HG03097 (cell line): ENCODE measurements at regions not wholly inside any gene's neighbourhood (a gene's known extent, or its start where the extent isn't known, plus 50 kb on each side); places are given as distances from the start of the nearest gene placed in this dataset.

ENCODE experiments used
- ATAC-seq: cut with Tn5 transposase; IDR thresholded peaks from one replicate; pipeline ENCODE4 v1.9.1; 2021; ENCODE audit not compliant: unreplicated experiment, low FRiP score

DNA sequence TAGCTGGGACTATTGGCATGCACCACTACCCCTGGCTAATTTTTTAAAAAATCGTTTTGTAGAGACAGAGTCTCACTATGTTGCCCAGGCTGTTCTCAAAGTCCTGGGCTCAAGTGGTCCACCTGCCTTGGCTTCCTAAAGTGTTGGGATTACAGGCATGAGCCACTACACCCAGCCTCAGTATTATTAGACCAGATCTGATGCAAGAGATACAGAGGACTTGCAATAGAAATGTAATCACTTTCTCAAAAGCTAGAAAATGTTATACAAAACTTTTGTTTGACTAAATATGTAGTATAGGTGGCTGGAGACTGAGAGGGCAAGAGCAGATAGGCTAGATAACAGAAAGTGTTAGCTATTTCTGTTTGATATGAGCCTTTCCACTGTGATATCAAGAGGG lies 531.9 kb downstream of the SOX2 start:
- no peak for ATAC-seq

- no peak for ATAC-seq
Observed at GRCh38 chr3:182244222-182244971, 532.7 kb downstream of the SOX2 start.

- ATAC-seq: no peak
Observed at GRCh38 chr3:182245059-182245458, 533.3 kb downstream of the SOX2 start.

DNA sequence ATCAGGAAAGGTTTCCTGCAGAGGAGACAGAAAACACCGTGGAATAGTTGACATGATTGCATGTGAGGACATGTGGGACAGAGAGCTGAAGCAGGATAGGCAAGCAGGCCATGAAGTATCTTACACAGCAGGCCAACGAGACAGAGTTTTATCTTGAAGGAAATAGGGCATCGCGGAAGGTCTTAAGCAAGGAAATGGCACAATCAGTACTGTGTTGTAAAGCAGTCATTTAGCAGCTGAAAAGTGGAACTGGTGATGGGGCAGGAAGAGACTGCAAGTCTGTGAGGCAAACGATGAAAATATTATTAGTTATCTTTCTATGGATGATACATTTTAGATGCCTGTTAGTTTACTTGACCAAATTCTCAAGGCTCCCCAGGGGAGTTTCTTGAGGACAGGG lies 535.1 kb downstream of the SOX2 start:
- ATAC-seq: no peak

DNA sequence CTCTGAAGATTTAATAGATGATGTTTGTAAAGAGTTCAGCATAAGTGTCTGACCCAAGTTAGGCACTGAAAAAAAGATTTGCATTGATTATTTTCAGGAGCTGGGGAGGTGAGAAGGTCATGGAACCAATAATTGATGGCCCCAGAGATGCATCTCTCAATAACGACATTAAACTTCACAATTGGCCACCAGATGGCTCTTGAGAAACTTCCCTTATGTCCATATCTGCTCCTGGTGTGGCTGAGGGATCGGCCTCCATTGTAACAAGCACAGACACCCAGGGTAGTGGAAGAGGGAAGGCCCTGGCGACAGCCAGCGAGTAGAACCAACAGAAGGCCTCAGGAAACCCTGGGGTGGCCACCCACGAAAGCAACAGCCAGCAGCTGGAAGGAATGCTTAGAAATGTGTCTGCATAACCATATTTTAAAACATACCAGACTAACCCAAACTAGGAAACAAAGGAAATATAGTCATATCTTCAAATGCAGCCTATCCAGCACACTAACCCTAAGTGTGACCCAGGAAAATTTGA lies 536.7 kb downstream of the SOX2 start:
- no peak for ATAC-seq

DNA sequence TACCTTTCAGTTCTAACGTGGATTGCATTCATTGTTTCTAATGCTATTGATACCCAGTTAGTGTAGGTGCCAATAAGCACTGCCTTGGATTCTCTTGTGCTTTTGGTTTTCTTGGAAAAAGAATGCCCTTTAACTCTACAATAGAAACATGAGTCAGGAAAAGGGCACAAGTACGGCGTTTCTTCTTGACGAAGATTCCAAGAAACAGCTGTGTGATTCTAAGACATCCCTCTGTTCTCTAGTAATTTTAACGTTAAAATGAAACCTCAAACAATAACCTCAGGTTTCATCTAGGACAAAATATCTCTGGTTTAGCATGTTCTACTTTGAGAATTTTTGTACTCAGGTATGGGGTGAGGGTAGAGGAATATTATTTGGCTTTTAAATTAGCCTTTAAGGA lies 540.5 kb upstream of the ATP11B start:
- ATAC-seq: no peak

DNA sequence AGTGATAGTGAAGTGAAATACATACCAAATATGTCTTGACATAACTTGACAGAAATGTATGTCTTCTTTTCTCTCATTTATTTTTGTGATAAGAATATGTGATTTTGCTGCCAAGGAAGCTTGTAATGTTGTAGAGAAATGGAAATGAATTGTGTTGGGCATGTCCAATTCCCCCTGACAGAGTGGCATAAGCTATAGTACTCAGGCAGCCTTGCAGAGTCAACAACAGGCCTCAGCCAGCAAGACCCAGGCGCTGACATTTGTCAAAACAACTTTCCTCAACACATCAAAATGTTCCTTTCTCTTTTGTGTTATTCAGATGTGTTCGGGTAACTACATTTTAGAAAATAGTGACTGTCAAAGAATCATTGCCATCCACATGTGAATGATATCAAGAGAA lies 538.1 kb upstream of the ATP11B start:
- ATAC-seq: no peak

- ATAC-seq: no peak
Observed at GRCh38 chr3:182257361-182257760, 535.9 kb upstream of the ATP11B start.

DNA sequence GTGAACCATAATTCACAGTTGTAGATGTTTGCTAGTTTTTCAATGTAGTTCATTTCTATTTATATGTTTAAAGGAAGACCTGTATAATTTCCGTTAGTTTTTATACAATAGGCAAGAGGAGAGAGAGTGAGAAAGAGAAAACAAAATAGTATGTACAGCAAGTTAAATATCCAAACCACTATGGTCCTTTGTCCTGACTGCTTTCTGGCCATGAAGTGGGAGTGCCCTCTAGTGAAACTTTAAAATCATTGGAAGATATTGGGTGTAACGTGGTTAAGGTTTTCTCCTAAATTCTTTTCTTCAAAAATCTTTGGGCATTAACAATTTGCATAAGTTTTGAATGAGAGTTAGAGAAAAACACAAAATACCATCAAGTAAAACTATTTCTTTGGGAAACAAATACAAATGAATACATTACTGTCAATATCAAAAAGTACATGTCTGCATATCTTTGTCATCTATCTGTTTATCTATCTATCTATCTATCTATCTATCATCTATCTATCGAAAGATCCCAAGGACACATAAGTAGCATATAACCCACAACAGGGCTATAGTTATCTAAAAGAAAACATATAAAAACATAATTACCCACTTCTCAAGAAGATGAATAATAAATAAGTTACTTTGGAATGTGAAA lies 534.6 kb upstream of the ATP11B start:
- ATAC-seq: no peak

GRCh38 chr3:182259579-182259978 lies 533.7 kb upstream of the ATP11B start:
- ATAC-seq: no peak

GRCh38 chr3:182261041-182261440 lies 532.3 kb upstream of the ATP11B start:
- ATAC-seq: no peak

DNA sequence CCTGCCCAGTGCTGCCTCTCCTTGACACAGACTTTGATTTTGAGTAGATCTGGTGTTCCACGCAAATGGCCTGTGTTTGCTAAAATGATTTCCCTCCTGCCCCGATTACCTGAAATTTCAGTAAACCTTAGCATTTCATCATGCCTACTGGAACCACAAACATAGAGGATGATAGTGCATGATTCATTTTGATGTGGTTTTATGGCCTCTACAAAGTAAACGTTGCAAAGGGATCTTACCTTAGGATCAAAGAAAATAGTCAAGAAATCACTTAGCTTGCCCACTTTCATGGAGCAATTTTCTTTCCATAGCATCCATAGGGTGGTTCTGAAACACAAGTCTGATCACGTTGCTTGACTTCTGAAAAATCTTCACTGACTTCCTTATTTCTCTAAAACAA lies 524.6 kb upstream of the ATP11B start:
- ATAC-seq: no peak

- ATAC-seq: no peak
Observed at GRCh38 chr3:182276512-182276911, 516.8 kb upstream of the ATP11B start.

DNA sequence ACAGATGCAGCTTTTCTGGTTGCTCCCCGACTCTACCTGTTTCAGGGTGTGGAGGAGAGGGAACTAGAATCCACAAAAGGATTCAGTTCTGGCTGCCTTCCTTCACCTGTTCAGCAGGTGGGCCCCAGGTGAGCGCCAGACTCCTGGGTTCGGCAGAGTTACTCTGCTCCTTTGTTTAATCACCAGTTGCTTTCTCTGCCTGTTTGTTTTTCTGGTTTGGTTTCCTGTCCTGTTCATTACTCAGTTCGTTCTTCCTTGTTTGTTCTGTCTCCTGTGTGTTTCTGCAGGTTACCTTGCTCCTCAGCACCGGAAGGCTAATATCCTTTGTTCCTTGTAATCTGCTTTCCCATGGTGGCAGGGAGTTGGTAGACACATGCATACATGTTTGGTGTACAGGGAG lies 508.5 kb upstream of the ATP11B start:
- no peak for ATAC-seq

DNA sequence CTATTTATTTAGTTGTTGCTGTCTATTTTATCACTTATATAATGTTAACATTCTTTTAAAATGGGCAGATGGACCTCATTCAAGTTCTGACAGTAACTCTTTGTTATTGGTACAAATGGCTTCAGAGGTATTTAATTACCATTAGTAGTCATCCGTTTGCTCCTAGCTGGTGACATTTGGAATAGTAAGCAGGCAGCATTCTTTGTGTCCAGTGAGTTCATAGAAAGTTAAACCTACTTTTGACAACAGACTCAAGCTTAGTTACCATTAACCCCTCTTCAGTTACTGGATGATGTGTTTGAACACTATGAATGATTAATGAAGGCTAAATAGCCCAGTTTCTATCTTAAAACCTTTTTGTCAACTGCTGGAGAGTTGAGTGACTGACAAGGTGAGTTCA lies 500.7 kb upstream of the ATP11B start:
- ATAC-seq: no peak

- ATAC-seq: no peak
Observed at GRCh38 chr3:182294256-182294655, 499.0 kb upstream of the ATP11B start.

DNA sequence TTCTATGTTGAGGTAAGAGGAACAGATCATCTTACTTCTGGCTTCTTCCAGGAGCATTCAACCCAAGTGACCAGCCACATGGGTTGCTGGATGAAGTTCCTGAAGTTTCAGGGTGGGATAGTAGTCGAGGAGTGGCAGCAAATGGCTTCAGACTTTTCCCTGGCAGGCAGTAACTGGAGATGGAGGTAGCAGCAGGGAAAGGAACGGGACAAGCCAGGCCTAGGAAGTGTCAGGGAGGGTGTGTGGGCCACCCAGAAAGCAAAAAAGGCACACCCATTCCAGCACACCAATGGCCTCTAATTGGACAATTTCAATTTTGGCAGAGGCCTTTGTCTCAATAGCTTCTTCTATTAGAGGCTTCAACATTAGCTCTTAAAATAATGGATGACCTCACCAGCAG lies 498.6 kb upstream of the ATP11B start:
- no peak for ATAC-seq

DNA sequence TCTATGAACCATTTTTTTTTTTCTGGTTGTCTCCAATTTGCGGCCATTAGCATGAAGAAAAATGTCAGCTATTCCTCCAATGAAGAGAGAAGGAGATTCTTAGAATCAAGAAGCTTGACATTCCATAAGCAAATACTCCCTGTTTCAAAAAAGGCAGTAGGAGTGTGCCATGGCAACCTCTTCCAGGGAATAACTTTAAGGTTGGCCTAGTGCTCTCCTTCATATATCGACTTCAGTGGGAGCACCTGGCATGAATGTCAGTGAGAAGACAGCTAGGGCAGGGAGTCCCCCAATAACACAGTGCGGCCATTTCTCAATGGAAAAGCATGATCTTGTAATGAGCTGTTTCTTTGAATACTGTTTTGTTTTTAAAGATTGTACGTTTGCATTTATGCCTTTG lies 493.0 kb upstream of the ATP11B start:
- no peak for ATAC-seq

- no peak for ATAC-seq
Observed at GRCh38 chr3:182303169-182303568, 490.1 kb upstream of the ATP11B start.

- ATAC-seq: no peak
Observed at GRCh38 chr3:182305881-182306665, 487.2 kb upstream of the ATP11B start.

- ATAC-seq: no peak
Observed at GRCh38 chr3:182308328-182308727, 485.0 kb upstream of the ATP11B start.
